Muscle layer of duodenum (tissue), 2 donors: ENCODE measurements at regions not wholly inside any gene's neighbourhood (a gene's known extent, or its start where the extent isn't known, plus 50 kb on each side); places are given as distances from the start of the nearest gene placed in this dataset.
"Not testable (repeated sequence)": the region's sequence is repeated elsewhere in the genome, so short reads cannot be mapped to it uniquely, and the experiment has no call there.

Source experiments
- H3K27ac ChIP-seq: one replicate; pipeline ENCODE4 v1.7.0; 2013; ENCODE audit warnings: mild to moderate bottlenecking, low read length
- H3K27me3 ChIP-seq: one replicate; pipeline ENCODE4 v1.7.0; 2013; ENCODE audit warnings: low read depth, mild to moderate bottlenecking, control low read depth, low read length
- H3K36me3 ChIP-seq, 2 donors: one replicate each; pipeline ENCODE4 v1.7.0; 2013; ENCODE audit warnings: low read length in 2 of 2, control low read depth in 1 of 2, mild to moderate bottlenecking in 1 of 2; ENCODE audit not compliant: insufficient read depth in 2 of 2, control insufficient read depth in 1 of 2
- H3K4me1 ChIP-seq, 2 donors: one replicate each; pipeline ENCODE4 v1.7.0; 2013; ENCODE audit warnings: low read length in 2 of 2, mild to moderate bottlenecking in 2 of 2, control low read depth in 1 of 2, moderate library complexity in 1 of 2; ENCODE audit not compliant: insufficient read depth in 2 of 2, control insufficient read depth in 1 of 2
- H3K4me3 ChIP-seq, 2 donors: one replicate each; pipeline ENCODE4 v1.7.0; 2013; ENCODE audit warnings: low read length in 2 of 2, low read depth in 1 of 2, mild to moderate bottlenecking in 1 of 2
- H3K9me3 ChIP-seq, 2 donors: one replicate each; pipeline ENCODE4 v1.7.0; 2013; ENCODE audit warnings: low read length in 2 of 2, control low read depth in 1 of 2, mild to moderate bottlenecking in 1 of 2; ENCODE audit not compliant: control insufficient read depth in 1 of 2
- donor health status: healthy.

DNA sequence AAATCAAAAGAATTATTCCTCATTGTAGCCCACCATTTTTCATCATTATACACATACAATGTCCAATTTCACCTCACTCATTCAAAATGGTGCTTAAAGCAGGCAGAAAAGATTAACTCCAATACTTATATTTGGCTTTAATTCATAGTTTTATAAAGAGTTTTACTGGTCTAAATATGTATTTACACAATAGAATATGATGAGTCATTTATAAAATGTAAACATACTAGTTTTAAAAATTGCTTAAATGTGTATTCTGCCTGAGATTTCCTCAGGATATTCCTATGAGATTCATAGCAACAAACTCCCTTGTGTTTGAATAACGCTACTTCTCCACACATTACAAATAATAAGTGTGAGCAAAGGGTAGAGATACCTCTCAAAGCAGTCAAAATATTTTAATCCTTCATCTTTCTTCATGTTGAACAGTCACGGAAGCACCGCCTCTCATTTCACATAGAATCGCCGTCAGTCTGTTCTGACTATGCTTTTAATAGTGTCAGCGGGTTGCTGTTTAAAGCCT is 75.7 kb upstream of the GBE1 start:
- Histone ChIP-seq H3K9me3 (no peaks in the 10 kb centered on the region), H3K4me3 (no peak overlapping the region), H3K4me1 (no peaks in the 10 kb centered on the region), H3K27me3 (no peaks in the 10 kb centered on the region), H3K36me3 (no peaks in the 10 kb centered on the region), H3K27ac (no peak overlapping the region)

DNA sequence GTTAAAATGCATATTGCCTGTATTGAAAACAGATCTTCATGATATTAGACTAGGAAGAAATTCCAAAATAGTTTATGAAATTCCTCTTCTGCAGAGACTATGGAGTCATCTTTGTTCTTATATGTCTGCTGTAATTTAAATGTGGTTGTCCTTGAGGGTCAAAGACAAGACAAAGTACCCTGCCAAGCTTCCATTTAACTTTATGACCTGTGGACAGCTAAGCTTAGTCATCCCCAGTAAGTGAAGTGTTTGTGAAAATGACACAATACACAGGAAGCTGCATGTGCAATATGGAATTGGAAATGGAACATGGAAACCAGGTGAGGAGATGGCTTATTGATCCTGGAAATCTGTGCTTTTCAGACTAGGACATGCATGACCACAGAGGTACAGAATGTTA is 68.5 kb upstream of the GBE1 start:
- no peaks in the 10 kb centered on the region for H3K4me1 ChIP-seq
- no peaks in the 10 kb centered on the region for H3K9me3 ChIP-seq
- no peaks in the 10 kb centered on the region for H3K36me3 ChIP-seq
- H3K27me3 ChIP-seq, result no peaks in the 10 kb centered on the region
- no peak overlapping the region for H3K4me3 ChIP-seq
- H3K27ac ChIP-seq, result no peak overlapping the region

GRCh38 chr3:81829272-81829671 is 67.8 kb upstream of the GBE1 start:
- not testable (repeated sequence) for H3K27me3 ChIP-seq, H3K4me1 ChIP-seq, H3K4me3 ChIP-seq, H3K27ac ChIP-seq, H3K36me3 ChIP-seq, H3K9me3 ChIP-seq

GRCh38 chr3:81823882-81824395 is 62.5 kb upstream of the GBE1 start:
- Histone ChIP-seq H3K9me3 (no peaks in the 10 kb centered on the region), H3K4me1 (no peaks in the 10 kb centered on the region), H3K4me3 (no peak overlapping the region), H3K27ac (no peak overlapping the region), H3K27me3 (no peaks in the 10 kb centered on the region), H3K36me3 (no peaks in the 10 kb centered on the region)

GRCh38 chr3:81823086-81823485 is 61.6 kb upstream of the GBE1 start:
- Histone ChIP-seq H3K4me1 (no peaks in the 10 kb centered on the region), H3K4me3 (no peak overlapping the region), H3K36me3 (no peaks in the 10 kb centered on the region), H3K9me3 (no peaks in the 10 kb centered on the region), H3K27me3 (no peaks in the 10 kb centered on the region), H3K27ac (no peak overlapping the region)

- Histone ChIP-seq H3K27me3 (no peaks in the 10 kb centered on the region), H3K4me3 (no peak overlapping the region), H3K36me3 (no peaks in the 10 kb centered on the region), H3K27ac (no peak overlapping the region), H3K4me1 (no peaks in the 10 kb centered on the region), H3K9me3 (no peaks in the 10 kb centered on the region)
Measured at GRCh38 chr3:81816473-81817250, 55.2 kb upstream of the GBE1 start.

- not testable (repeated sequence) for H3K27ac ChIP-seq
Measured at GRCh38 chr3:81812098-81812497, 50.7 kb upstream of the GBE1 start.

More at GRCh38 chr3:81812098-81812497, 50.7 kb upstream of the GBE1 start:
- H3K27me3 ChIP-seq, H3K9me3 ChIP-seq, H3K4me3 ChIP-seq, H3K4me1 ChIP-seq, H3K36me3 ChIP-seq: not testable (repeated sequence)
